ENCODE measurements at regions not wholly inside any gene's neighbourhood (a gene's known extent, or its start where the extent isn't known, plus 50 kb on each side); places are given as distances from the start of the nearest gene placed in this dataset.

GRCh38 chr9:90460220-90460619 lies 182.4 kb downstream of the DIRAS2 start:
- intact Hi-C loops (cut with micrococcal nuclease), result no loop called here
- Mint-ChIP-seq H3K27me3 (ENCODE audit: insufficient read depth, unreplicated experiment) (peaks cover 40% of the 10 kb centered on the region), H3K27ac (ENCODE audit: low read depth, unreplicated experiment) (no peak overlapping the region), H3K4me1 (ENCODE audit: insufficient read depth, unreplicated experiment) (no peaks in the 10 kb centered on the region), H3K9me3 (ENCODE audit: unreplicated experiment) (no peaks in the 10 kb centered on the region), H3K36me3 (ENCODE audit: insufficient read depth, unreplicated experiment) (no peaks in the 10 kb centered on the region), H3K4me3 (ENCODE audit: unreplicated experiment) (no peak overlapping the region)
- no TSS peak for BruUV-seq (replicated peaks)
- TF ChIP-seq CTCF (IDR thresholded peaks at IDR 0.05; ENCODE audit: unreplicated experiment), result no peak
- ChIA-PET POLR2A (interaction anchor here (0.6 kb wide), 1 partner anchor 98 kb away, joined by 3 read pairs; no protein-coding TSS in a partner anchor), CTCF (interaction anchor here (0.6 kb wide), 1 partner anchor 852 kb away, joined by 3 read pairs; no protein-coding TSS in a partner anchor)
- DNase-seq (ENCODE audit: unreplicated experiment), result no peak

GRCh38 chr9:90464978-90465377 lies 177.6 kb downstream of the DIRAS2 start:
- POLR2A ChIA-PET, result no interaction called here
- no TSS peak for BruUV-seq (replicated peaks)
- H3K36me3 Mint-ChIP-seq (ENCODE audit: insufficient read depth, unreplicated experiment), result no peaks in the 10 kb centered on the region
- H3K27ac Mint-ChIP-seq (ENCODE audit: low read depth, unreplicated experiment), result no peak overlapping the region
- H3K4me1 Mint-ChIP-seq (ENCODE audit: insufficient read depth, unreplicated experiment), result no peaks in the 10 kb centered on the region
- CTCF ChIA-PET, result no interaction called here
- no peak overlapping the region for H3K4me3 Mint-ChIP-seq (ENCODE audit: unreplicated experiment)
- no peaks in the 10 kb centered on the region for H3K9me3 Mint-ChIP-seq (ENCODE audit: unreplicated experiment)
- TF ChIP-seq CTCF (IDR thresholded peaks at IDR 0.05; ENCODE audit: unreplicated experiment), result no peak
- intact Hi-C loops (cut with micrococcal nuclease), result no loop called here
- DNase-seq (ENCODE audit: unreplicated experiment), result no peak
- peaks cover 66% of the 10 kb centered on the region for H3K27me3 Mint-ChIP-seq (ENCODE audit: insufficient read depth, unreplicated experiment)

GRCh38 chr9:90466441-90466840 lies 176.2 kb downstream of the DIRAS2 start:
- Mint-ChIP-seq H3K4me3 (ENCODE audit: unreplicated experiment) (no peak overlapping the region), H3K9me3 (ENCODE audit: unreplicated experiment) (no peaks in the 10 kb centered on the region), H3K27me3 (ENCODE audit: insufficient read depth, unreplicated experiment) (peaks cover 74% of the 10 kb centered on the region), H3K4me1 (ENCODE audit: insufficient read depth, unreplicated experiment) (no peaks in the 10 kb centered on the region), H3K36me3 (ENCODE audit: insufficient read depth, unreplicated experiment) (no peaks in the 10 kb centered on the region), H3K27ac (ENCODE audit: low read depth, unreplicated experiment) (no peak overlapping the region)
- no peak for TF ChIP-seq CTCF (IDR thresholded peaks at IDR 0.05; ENCODE audit: unreplicated experiment)
- DNase-seq (ENCODE audit: unreplicated experiment), result no peak
- ChIA-PET CTCF (interaction anchor here (0.7 kb wide), 1 partner anchor 968 kb away, joined by 3 read pairs; no protein-coding TSS in a partner anchor), POLR2A (no interaction called here)
- no TSS peak for BruUV-seq (replicated peaks)
- intact Hi-C loops (cut with micrococcal nuclease), result no loop called here

GRCh38 chr9:90469435-90469834 lies 173.2 kb downstream of the DIRAS2 start:
- no peak for TF ChIP-seq CTCF (IDR thresholded peaks at IDR 0.05; ENCODE audit: unreplicated experiment)
- Mint-ChIP-seq H3K9me3 (ENCODE audit: unreplicated experiment) (no peaks in the 10 kb centered on the region), H3K27ac (ENCODE audit: low read depth, unreplicated experiment) (no peak overlapping the region), H3K36me3 (ENCODE audit: insufficient read depth, unreplicated experiment) (no peaks in the 10 kb centered on the region), H3K27me3 (ENCODE audit: insufficient read depth, unreplicated experiment) (peaks cover 85% of the 10 kb centered on the region), H3K4me3 (ENCODE audit: unreplicated experiment) (no peak overlapping the region), H3K4me1 (ENCODE audit: insufficient read depth, unreplicated experiment) (no peaks in the 10 kb centered on the region)
- CTCF ChIA-PET, result no interaction called here
- DNase-seq (ENCODE audit: unreplicated experiment), result no peak
- intact Hi-C loops (cut with micrococcal nuclease), result no loop called here
- POLR2A ChIA-PET, result no interaction called here
- BruUV-seq (replicated peaks), result no TSS peak

Measured in MCF 10A (cell line).